Esophagus (tissue), 2 donors: ENCODE measurements at regions not wholly inside any gene's neighbourhood (a gene's known extent, or its start where the extent isn't known, plus 50 kb on each side); places are given as distances from the start of the nearest gene placed in this dataset.
"Not testable (repeated sequence)": the region's sequence is repeated elsewhere in the genome, so short reads cannot be mapped to it uniquely, and the experiment has no call there.

Experiments
- H3K27ac ChIP-seq, 2 donors: one replicate each; pipeline ENCODE4 v1.5.1; 2013; ENCODE audit warnings: low read depth in 2 of 2, mild to moderate bottlenecking in 2 of 2, inconsistent platforms in 1 of 2, low read length in 1 of 2, moderate library complexity in 1 of 2
- H3K27me3 ChIP-seq, 2 donors: one replicate each; pipeline ENCODE4 v1.6.1; 2013; ENCODE audit warnings: low read length in 2 of 2, control low read depth in 1 of 2, mild to moderate bottlenecking in 1 of 2; ENCODE audit not compliant: insufficient read depth in 2 of 2, control insufficient read depth in 1 of 2
- H3K36me3 ChIP-seq, 2 donors: one replicate each; pipeline ENCODE4 v1.6.1; 2013; ENCODE audit warnings: low read length in 1 of 2; ENCODE audit not compliant: control insufficient read depth in 2 of 2, insufficient read depth in 2 of 2
- H3K4me1 ChIP-seq, 2 donors: one replicate each; pipeline ENCODE4 v1.6.1; 2013; ENCODE audit warnings: low read length in 1 of 2; ENCODE audit not compliant: control insufficient read depth in 2 of 2, insufficient read depth in 2 of 2
- H3K4me3 ChIP-seq, 2 donors: one replicate each; pipeline ENCODE4 v1.5.1; 2013; ENCODE audit warnings: low read length in 2 of 2, mild to moderate bottlenecking in 2 of 2, low read depth in 1 of 2, moderate library complexity in 1 of 2
- H3K9me3 ChIP-seq, 2 donors: one replicate each; pipeline ENCODE4 v1.6.1; 2013; ENCODE audit warnings: mild to moderate bottlenecking in 2 of 2, low read depth in 1 of 2, low read length in 1 of 2, moderate library complexity in 1 of 2; ENCODE audit not compliant: control insufficient read depth in 2 of 2, insufficient read depth in 1 of 2
- WGBS, 2 donors: extraction: QIAGEN DNeasy Blood & Tissue Kit; methylation state at CpG; one replicate each; pipeline ENCODE4 v1.1.7; 2013; 5-methylcytosine and 5-hydroxymethylcytosine counted together
- donor health status: healthy with polysubstance abuse.
- donor health status: Bipolar disorder and iron deficiency.

- 89 to 90% methylated on average over 5 of the region's 5 CpGs for WGBS, 2 donors
- not testable (repeated sequence) for H3K27me3 ChIP-seq, H3K9me3 ChIP-seq, H3K36me3 ChIP-seq, H3K4me1 ChIP-seq, H3K4me3 ChIP-seq, H3K27ac ChIP-seq
These were observed 118.0 kb upstream of the TBCA start for GRCh38 chr5:77894103-77894502.

GRCh38 chr5:77893225-77893860 lies 117.2 kb upstream of the TBCA start:
- 38 to 62% methylated on average over 3 of the region's 3 CpGs for WGBS, 2 donors
- no peak overlapping the region for H3K27ac ChIP-seq

GRCh38 chr5:77892061-77893010 lies 116.2 kb upstream of the TBCA start:
- Histone ChIP-seq H3K36me3 (no peaks in the 10 kb centered on the region), H3K27ac (no peak overlapping the region), H3K9me3 (no peaks in the 10 kb centered on the region), H3K27me3 (no peaks in the 10 kb centered on the region), H3K4me3 (no peak overlapping the region), H3K4me1 (no peaks in the 10 kb centered on the region)
- 61 to 64% methylated on average over 12 of the region's 12 CpGs for WGBS, 2 donors

More at GRCh38 chr5:77893225-77893860, 117.2 kb upstream of the TBCA start:
- H3K9me3 ChIP-seq = no peaks in the 10 kb centered on the region
- H3K36me3 ChIP-seq = no peaks in the 10 kb centered on the region
- no peaks in the 10 kb centered on the region for H3K4me1 ChIP-seq
- no peaks in the 10 kb centered on the region for H3K27me3 ChIP-seq
- no peak overlapping the region for H3K4me3 ChIP-seq

DNA sequence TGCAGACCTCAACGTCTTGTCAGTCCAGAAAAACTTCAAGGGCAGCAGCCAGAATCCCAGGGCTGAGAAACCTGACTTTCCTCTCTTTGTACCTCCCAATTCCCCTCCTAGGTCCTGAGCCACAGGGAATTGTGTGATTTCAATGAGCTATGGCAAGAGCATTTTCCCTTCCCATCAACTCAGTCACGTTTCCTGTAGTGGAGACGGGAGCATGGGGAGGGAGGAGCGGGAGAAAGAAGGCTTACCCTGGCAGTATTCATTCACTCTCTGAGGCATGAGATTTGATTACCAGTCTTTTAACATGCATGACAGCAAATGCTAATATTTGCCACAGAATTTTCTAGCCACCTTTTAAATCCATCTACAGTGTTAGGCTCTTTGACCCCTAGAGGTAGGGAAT lies 109.4 kb upstream of the TBCA start:
- Histone ChIP-seq H3K36me3 (no peaks in the 10 kb centered on the region), H3K27me3 (no peaks in the 10 kb centered on the region), H3K27ac (no peak overlapping the region), H3K4me1 (no peaks in the 10 kb centered on the region), H3K9me3 (no peaks in the 10 kb centered on the region), H3K4me3 (no peak overlapping the region)
- 45 to 55% methylated on average over 4 of the region's 4 CpGs for WGBS, 2 donors

DNA sequence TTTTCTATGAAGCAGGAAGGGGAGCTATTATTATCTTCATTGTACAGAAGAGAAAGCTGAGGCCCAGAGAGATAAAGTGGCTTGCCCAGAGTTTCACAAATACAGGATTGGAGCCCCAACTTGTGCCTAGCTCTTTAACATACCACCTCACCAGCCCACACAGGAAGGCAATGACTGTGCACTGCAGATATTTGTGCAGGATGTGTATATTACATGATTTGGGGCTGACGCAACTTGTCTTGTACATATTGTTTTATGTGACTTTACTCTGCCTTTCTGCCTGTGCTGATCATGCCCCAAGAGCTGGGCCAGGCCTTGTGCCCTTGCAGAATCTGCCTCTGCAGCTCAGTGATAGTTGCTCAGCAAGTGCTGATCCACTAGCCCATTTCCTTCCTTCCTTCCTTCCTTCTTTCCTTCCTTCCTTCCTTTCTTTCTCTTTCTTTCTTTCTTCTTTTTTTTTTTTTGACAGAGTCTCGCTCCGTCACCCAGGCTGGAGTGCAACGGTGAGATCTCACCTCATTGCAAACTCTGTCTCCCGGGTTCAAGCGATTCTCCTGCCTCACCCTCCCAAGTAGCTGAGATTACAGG lies 106.6 kb upstream of the TBCA start:
- 83 to 91% methylated on average over 6 of the region's 6 CpGs for WGBS, 2 donors
- Histone ChIP-seq H3K27me3 (no peaks in the 10 kb centered on the region), H3K9me3 (no peaks in the 10 kb centered on the region), H3K4me1 (no peaks in the 10 kb centered on the region), H3K27ac (no peak overlapping the region), H3K36me3 (no peaks in the 10 kb centered on the region), H3K4me3 (no peak overlapping the region)

DNA sequence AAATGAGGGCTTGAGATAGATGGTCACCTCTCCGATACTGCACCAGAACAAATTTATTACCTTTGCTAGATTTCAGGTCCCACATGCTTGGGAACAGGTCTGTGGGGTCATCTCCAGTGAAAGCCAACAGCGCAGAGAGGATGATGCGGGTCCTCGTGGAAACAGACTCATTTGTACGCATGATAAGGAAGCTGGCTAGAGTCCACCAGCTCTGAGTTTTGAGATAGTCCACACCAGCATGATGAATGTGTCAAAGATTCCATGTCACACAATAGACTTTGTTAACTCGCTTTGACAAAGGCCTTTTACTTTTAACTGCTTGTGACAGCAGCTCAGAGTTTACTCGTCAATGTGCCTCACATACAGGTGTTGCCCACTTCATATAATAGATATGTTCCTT lies 105.4 kb upstream of the TBCA start:
- no peaks in the 10 kb centered on the region for H3K36me3 ChIP-seq
- H3K4me1 ChIP-seq = no peaks in the 10 kb centered on the region
- H3K9me3 ChIP-seq = no peaks in the 10 kb centered on the region
- 71 to 84% methylated on average over 7 of the region's 7 CpGs for WGBS, 2 donors
- H3K27ac ChIP-seq = no peak overlapping the region
- H3K4me3 ChIP-seq = no peak overlapping the region
- H3K27me3 ChIP-seq = no peaks in the 10 kb centered on the region

- H3K4me3 ChIP-seq = no peak overlapping the region
- no peaks in the 10 kb centered on the region for H3K36me3 ChIP-seq
- WGBS, 2 donors = 92 to 94% methylated on average over 11 of the region's 11 CpGs
- no peaks in the 10 kb centered on the region for H3K27me3 ChIP-seq
- no peaks in the 10 kb centered on the region for H3K9me3 ChIP-seq
- H3K27ac ChIP-seq = no peak overlapping the region
- no peaks in the 10 kb centered on the region for H3K4me1 ChIP-seq
These were observed 101.6 kb upstream of the TBCA start for GRCh38 chr5:77877516-77878355.

DNA sequence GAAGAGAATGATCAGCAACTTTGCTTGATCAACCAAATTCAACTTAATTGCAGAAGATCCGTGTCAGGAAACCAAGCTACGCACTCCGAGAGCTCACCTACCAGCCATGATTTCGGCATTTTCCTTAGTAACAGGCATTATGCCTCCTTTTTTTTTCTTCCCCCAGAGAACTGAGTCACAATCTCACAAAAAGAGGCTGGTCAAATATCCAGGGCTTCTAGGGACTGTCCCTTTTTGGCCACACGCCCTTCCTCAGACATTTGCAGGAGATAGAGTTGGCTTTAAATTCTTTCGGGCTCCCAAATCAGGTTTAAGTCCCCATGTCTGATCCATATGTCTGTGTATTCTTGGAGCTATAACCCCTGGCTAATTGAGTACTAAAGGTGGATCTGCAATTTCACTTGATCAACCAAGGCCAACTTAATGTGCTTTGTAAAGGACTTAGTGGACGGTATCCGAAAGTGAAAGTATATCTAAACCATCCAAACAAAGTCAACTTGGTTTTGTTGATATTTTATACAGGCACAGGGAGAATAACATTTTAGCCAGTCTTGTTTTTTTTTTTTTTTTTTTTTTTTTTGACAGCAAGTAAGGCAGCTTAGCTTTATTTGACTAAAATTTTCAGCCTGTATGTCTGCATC lies 100.8 kb upstream of the TBCA start:
- no peak overlapping the region for H3K4me3 ChIP-seq
- no peak overlapping the region for H3K27ac ChIP-seq
- H3K4me1 ChIP-seq = no peaks in the 10 kb centered on the region
- H3K9me3 ChIP-seq = no peaks in the 10 kb centered on the region
- WGBS, 2 donors = 82 to 84% methylated on average over 8 of the region's 8 CpGs
- H3K36me3 ChIP-seq = no peaks in the 10 kb centered on the region
- no peaks in the 10 kb centered on the region for H3K27me3 ChIP-seq

GRCh38 chr5:77876316-77876715 lies 100.2 kb upstream of the TBCA start:
- Histone ChIP-seq H3K9me3 (no peaks in the 10 kb centered on the region), H3K36me3 (no peaks in the 10 kb centered on the region), H3K4me3 (no peak overlapping the region), H3K4me1 (no peaks in the 10 kb centered on the region), H3K27me3 (no peaks in the 10 kb centered on the region), H3K27ac (no peak overlapping the region)
- WGBS, 2 donors = 87 to 95% methylated on average over 1 of the region's 1 CpG
